NCI-H1694 (cell line): ENCODE measurements at regions not wholly inside any gene's neighbourhood (a gene's known extent, or its start where the extent isn't known, plus 50 kb on each side); places are given as distances from the start of the nearest gene placed in this dataset.
"Not testable (repeated sequence)": the region's sequence is repeated elsewhere in the genome, so short reads cannot be mapped to it uniquely, and the experiment has no call there.

Source experiments
- DNase-seq: peaks from one replicate; lab custom pipeline; 2025; lab: John Stamatoyannopoulos, UW

DNA sequence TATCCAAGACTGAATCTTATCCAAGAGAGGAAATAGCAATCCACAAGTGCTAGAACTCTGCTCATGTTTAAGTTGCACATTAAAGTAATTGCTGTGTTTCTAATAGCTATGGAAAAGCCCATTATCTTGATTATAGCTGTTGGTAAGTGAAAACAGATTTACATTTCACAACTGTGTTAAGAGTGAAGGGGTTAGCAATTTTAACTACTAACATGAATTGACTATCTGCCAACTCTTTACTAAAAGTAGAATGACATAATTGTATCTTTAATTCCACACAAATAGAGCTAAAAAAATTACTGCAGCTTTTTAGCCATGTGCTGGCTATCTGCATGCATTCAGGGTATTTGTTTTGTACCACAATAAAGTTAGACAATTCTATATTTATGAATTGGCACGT, 277.9 kb upstream of the IRAK1BP1 start:
- no peak for DNase-seq

DNA sequence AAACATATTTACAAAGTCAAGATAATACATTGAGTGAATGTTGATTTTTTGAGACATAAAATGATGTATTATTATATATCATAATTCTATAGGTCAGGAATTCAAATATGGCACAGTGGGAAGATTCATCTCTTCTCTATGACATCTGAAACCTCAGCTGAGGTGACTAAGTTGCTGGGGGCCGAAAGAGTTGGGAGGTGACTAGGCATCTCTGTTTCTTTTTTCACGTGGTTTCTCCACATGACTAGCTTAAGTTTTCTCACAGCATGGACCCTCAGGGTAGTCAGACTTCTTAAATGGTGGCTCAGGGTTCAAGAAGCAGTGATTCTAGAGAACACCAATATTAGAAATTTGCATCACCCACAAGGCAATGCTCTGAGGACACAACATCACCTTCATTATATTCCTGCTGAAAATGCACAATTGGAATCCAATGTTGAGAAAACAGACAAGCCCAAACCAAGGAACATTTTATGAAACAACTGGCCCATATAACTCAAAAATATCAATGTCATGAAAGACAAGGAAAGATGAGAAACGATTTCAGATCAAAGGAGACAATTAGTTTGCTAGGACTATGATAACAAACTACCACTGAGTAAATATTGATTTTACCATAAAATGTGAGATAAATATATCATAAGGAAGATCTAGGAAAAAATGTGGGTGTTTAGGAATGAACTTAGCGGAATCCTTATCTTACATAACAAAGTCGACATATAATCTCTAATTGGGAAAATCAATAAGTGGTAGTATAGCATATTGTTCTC, 273.3 kb upstream of the IRAK1BP1 start:
- no peak for DNase-seq

DNA sequence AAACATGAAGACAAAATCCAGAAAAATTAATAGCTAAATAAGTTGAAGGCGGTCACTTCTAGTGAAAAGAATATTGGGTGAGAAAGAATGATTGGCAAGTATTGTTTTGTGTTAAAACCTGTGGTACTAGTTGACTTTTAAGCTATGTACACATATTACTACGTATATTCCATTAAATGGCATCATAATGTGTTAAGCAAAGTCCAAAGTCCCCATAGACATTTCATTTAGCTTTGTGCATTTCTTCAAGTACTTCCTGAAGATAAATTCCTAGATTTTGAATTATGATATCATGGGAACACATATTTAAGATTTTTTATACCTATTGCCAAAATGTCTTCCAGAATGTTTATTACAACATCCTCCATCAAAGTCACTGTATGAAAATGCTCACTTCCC, 272.7 kb upstream of the IRAK1BP1 start:
- DNase-seq = no peak

DNA sequence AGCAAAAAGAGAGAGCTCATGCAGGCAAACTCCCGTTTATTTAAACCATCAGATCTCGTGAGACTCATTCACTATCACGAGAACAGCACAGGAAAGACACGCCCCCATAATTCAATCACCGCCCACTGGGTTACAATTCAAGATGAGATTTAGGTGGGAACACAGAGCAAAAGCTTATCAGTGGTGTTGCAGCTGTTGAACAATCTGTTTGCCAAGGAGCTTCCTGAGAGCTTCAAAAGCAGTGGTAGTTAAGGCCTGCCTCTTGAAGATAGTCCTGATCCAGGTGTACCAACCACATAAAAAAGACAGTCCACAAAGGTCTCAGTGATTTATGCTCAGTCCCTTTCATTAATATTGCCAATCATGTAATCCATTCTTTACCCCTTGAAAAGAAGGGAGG, 269.4 kb upstream of the IRAK1BP1 start:
- DNase-seq = no peak

DNA sequence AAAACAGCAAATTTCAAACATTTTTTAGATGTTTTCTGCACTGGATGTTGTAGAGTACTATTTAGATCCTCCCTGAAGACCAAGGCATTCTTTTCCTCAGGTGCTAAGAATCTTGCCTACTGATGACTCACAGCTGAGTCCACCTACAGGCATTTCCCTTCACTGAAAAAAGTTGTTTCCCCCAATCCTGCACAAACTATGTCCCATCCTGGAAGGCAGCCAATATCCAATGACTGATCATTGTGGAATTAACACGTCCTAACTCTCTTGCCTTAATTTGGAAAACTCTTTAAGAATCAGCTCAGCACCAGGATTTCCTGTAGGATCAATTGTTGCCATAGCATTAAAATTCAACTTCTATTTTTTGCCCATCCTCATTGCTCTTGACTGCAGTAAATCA, 268.4 kb upstream of the IRAK1BP1 start:
- no peak for DNase-seq

DNA sequence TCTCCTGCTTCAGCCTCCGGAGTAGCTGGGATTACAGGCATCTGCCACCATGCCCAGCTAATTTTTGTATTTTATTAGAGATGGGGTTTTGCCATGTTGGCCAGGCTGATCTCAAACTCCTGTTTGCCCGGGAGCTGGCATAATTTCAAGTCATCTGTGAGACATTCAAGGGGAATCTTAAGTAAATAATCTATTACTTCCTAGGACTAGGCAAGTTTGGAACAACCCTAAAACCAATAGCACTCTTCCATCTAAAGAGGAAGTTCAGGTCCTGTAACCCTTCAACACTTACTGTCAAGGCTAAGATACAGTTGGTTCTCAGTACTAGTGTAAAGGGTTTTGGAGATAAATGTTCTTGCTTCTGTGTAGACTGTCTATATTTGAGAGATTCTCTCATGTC, 267.8 kb upstream of the IRAK1BP1 start:
- no peak for DNase-seq

DNA sequence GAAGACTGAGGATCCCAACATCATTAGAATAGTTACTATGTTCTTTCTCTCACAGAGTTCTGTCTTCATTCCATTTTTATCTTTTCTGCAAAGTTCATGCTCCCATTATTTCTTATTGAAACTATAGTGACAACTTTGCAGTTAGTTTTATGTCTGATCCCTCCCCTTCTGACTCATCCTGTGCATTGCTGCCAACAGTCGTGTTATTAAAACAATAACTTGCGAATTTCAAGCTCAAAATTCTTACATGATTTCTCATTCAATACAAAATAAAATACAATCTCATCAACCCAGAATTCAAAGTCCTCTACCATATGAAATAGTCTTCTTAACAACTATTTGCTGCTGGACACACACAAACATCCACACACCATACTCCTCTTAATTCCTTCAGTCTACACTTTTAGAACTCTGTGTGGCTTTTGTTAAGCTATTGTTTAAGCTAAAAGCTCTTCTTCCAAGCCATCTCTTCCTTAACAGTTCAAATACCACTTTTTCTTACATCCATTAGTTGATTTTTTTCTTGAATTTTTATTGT, 261.4 kb upstream of the IRAK1BP1 start:
- no peak for DNase-seq

DNA sequence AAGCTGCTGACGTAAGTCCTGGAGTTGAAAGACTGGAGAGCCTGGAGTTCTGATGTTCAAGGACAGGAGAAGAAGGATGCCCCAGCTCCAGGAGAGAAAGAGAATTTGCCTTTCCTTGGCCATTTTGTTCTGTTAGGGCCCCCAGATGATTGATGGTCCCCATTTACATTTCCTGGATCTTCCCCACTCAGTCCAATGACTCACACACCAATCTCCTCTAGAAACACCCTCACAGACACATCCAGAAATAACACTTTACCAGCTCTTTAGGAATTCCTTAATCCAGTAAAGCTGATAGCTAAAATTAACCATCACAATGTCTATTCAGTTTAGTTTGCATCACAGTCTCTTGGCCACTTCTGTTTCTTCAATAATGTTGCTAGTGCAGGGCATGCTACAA, 260.2 kb upstream of the IRAK1BP1 start:
- no peak for DNase-seq

DNA sequence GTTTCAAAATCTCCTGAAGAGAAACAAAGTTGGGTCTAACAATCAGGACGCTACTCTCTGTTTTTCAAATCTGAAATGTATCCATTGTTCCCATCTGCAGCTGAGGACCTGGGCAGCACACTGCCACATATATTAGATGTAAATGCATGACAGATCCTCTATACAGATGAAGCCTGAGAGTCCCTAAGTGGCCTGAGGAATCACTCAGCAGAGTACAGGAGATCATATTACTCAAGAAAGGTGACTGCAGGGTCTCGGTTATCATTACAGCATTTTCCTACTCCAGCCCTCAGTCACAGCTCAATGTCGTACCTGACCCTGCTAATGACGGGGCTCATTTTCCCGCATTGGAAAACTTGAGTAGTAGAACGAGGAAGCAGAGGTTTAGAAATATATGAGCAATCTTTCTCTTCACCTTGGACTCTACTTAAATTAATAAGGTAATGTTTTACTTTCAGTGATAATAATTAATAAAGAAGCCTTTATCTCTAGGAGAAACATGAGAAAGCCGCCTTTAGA, 256.2 kb upstream of the IRAK1BP1 start:
- DNase-seq = no peak

DNA sequence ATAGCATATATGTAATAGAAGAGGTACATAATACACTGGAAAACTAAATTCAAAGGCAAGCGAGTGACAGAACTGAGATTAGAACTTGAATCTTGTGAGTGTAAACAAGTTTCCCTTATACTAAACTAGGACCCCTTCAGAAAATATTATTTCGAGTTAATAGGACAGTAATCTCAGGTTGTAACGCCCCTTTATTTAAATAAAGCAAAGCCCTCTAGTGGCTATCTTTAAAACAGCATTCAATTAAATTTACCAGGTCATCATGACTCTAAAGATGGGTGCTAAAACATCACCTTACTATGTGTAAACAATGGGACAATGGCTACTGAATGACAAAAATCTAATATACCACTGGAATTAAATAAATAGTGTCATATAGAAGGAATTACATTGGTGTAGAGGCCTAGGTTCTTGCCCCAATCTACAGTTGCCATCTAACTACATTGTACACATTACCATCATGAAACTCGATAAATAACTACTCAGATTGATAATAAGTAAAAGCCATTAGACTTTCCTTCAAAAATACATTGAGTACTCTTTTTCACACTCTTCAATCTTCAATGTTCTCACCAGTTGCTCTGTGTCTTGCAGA, 255.4 kb upstream of the IRAK1BP1 start:
- peak; percentile 7 for DNase-seq

DNA sequence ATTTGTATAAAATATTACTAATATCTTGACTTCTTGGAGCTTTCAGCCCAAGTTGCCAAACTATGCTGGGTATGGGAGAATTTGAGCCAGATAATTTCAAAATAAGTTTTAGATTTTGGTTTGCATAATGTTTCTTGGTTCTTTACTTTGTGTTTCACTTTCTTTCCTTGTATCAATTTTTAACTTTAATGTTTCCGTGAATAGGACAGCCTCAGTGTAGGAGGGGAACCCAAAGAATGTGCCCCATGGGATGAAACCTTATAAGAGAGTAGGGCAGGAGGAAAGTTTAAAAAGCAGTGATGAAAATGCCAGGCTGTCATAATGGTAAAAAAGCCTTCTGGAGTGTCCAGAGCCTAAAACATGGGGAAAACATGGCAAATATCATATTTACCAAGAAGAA, 252.4 kb upstream of the IRAK1BP1 start:
- no peak for DNase-seq

DNA sequence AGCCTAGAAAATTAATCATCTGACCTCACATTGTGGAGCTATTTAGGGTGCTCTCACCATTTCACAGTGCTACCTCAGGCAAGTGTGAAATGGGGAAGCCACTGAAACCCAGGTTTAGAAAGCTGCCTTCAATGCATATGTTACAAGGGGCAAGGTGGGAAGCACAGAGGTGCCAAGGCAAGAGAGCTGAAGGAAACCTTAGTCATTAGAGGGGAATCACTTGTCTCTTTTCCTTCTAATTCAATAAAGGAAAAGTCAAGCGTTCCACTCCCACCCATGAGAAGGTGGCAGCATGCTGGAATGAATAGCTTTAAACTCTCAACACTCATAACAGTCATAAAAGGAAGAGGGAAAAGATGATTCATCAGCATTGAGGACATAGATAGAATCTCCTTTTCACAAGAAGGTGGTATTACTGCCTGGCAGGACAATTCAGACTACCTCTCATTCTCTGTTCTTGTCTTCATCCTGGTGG, 251.9 kb upstream of the IRAK1BP1 start:
- DNase-seq = no peak

DNA sequence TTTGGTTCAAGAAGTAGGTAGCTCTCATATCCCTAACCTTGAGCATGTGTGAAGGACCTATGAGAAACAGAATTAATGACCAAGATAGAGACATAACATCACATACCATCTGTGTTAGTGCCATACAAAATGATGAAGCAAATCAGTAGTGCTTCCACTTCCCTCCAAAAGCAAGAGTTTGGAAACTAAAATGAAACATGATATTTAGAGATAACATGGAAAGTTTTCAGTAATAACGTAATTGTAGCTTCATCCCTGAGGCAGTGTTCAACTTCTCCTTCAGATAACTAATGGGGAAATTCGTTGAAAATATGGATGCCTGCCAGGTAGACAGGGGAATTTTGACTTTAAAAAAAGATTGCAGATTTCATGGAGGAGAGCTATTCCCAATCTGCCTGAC, 248.4 kb upstream of the IRAK1BP1 start:
- no peak for DNase-seq

DNA sequence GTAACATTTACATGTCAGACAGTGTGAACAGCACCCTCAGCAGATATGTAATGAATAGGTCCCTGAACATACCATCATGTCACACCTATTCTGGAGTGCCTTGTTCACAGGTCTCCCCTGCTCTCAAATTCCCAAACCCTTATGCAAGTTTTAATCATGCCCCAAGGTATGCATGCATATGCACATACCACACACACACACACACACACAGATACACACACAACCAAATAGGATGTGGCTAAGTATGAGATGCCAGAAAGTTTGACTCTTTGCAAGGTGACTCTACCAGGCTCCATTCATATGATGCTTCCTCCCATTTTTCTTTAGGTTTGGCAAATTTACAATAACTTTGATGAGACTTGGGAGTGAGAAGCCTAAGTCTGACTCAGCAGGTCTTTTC, 243.8 kb upstream of the IRAK1BP1 start:
- DNase-seq = no peak

DNA sequence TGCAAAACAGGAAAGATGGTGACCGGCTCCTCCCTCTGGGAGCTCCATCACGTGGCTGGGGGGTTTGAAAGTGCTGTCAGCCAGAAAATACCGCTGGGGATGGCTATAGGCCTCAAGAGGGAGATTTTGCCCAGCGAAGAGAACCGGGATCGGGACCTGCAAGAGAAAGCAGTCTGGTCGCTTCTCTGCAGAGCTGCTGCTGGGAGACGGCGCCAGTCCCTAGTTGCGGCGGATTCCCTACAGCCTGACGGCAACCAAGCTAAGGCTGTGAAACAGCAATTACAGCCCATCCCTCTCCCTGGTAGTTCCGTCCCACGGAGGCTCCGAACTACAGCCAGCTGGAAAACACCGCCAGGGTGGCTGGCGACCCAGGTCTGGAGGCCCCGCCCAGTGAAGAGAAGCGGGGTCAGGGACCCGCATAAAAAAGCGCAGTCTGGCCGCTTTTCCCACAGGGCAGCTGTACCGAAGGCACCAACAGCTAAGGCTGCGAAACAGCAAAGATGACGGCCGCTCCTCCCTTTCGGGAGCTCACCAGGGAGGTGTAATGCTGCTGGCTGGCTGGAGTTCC, 238.1 kb upstream of the IRAK1BP1 start:
- peak; percentile 6 for DNase-seq

DNA sequence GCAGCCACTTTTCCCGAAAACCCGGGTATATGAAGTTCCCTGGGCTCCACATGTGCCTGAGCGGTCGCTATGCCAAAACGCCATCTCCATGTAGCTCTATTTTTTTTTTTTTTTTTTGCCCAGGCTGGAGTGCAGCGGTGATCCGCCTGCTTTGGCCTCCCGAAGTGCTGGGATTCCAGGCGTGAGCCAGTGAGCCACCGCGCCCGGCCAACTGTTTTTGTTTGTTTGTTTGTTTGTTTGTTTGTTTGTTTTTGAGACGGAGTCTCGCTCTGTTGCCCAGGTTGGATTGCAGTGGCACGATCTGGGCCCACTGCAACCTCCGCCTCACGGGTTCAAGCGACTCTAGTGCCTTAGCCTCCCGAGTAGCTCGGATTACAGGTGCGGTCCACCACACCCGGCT, 237.5 kb upstream of the IRAK1BP1 start:
- DNase-seq = no peak

DNA sequence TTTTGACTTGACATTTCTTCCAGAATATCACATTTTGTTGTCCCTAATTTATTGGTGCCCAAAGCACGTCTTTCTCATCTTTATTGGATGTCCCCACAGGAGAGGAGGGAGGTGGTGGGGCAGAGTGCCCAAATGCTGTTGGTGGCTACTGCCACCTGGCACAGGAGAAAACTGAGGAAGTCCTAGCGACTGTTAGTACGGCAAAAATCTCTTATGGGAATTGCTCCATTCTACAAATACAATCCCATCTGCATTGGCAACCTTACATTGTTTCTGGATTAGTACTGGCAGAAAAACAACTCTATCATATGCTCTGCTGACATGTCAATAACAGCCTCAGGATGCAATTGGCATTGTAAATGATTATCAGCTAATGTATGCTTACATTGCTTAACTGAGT, 235.4 kb upstream of the IRAK1BP1 start:
- no peak for DNase-seq

DNA sequence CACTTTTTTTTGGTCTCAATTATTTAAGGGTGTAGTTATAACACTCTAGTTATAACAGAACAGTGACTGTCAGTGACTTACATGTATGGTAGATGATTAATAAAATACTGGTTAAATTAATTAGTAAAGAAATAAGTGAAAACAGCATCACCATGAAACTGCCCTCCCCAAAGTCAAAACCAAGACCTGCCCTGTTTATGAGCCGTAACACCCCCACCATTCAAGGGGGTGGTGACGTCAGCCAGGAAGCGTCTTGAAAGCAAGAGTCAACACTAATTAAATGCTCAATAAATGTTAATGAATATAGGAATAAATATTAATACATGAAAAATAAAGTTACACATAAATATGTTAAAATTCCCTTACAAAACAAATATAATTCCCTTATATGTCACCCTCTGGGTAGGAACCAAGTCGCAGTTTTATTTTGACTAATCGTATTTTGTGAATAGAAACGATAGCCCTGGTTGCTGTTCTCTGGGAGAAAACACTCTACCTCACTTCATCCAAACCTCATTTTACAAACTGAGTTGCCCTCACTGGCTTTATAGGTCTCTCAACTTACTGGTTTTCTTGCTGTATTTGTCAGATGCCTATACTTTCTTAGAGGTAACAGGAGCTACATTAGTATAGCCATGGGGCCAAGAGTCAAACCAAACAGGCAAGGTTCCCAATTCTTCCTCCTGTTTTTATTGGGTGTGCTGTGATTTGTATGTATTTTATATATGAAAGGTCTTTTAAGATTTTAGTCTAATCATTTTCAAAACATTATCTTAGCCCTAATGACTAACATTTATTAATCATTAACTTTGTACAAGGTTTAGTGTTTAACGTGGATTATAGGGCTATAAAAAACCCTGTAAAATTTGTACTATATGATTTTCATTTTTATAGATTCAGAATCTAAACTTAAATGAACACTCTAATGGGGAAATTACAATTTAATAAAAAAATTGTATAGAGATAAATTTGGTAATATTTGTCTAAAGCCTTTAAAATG, 227.9 kb upstream of the IRAK1BP1 start:
- DNase-seq = no peak

DNA sequence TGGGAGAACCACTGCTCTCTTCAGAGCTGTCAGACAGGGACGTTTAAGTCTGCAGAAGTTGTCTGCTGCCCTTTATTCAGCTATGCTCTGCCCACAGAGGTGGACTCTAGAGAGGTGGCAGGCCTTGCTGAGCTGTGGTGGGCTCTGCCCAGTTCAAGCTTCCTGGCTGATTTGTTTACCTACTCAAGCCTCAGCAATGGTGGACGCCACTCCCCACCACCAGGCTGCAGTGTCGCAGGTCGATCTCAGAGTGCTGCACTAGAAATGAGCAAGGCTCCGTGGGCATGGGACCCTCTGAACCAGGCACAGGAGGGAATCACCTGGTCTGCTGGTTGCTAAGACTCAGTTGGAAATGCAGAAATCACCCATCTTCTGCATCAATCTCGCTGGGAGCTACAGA, 223.4 kb upstream of the IRAK1BP1 start:
- DNase-seq = not testable (repeated sequence)

DNA sequence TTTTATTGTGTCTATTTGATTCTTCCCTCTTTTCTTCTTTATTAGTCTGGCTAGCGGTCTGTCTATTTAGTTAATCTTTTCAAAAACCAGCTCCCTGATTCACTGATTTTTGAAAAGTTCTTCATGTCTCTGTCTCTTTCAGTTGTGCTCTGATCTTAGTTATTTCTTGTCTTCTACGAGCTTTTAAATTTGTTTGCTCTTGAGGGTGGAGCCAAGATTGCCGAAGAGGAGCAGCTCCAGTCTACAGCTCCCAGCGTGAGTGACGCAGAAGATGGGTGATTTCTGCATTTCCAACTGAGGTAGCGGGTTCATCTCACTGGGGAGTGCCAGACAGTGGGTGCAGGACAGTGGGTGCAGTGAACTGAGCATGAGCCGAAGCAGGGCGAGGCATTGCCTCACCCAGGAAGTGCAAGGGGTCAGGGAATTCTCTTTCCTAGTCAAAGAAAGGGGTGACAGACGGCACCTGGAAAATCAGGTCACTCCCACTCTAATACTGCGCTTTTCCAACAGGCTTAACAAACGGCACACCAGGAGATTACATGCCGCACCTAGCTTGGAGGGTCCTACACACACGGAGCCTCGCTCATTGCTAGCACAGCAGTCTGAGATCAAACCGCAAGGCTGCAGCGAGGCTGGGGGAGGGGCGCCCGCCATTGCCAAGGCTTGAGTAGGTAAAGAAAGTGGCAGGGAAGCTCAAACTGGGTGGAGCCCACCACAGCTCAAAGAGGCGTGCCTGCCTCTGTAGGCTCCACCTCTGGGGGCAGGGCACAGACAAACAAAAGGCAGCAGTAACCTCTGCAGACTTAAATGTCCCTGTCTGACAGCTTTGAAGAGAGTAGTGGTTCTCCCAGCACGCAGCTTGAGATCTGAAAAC, 220.6 kb upstream of the IRAK1BP1 start:
- DNase-seq = not testable (repeated sequence)

DNA sequence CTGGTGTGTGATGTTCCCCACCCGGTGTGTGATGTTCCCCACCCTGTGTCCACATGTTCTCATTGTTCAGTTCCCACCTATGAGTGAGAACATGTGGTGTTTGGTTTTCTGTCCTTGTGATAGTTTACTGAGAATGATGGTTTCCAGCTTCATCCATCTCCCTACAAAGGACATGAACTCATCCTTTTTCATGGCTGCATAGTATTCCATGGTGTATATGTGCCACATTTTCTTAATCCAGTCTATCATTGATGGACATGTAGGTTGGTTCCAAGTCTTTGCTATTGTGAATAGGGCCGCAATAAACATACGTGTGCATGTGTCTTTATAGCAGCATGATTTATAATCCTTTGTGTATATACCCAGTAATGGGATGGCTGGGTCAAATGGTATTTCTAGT, 201.5 kb upstream of the IRAK1BP1 start:
- DNase-seq = not testable (repeated sequence)
